ENCODE measurements at regions not wholly inside any gene's neighbourhood (a gene's known extent, or its start where the extent isn't known, plus 50 kb on each side); places are given as distances from the start of the nearest gene placed in this dataset.

- 100% methylated on average over 2 of the region's 3 CpGs for WGBS (ENCODE audit: insufficient coverage)
- peaks cover 0 to 2% (median 0%) of the 10 kb centered on the region in 7 donors for H3K9me3 Mint-ChIP-seq
- intact Hi-C loops (cut with micrococcal nuclease): no loop called here
These were observed 140.8 kb upstream of the ZNF644 start for GRCh38 chr1:91162613-91163012.

DNA sequence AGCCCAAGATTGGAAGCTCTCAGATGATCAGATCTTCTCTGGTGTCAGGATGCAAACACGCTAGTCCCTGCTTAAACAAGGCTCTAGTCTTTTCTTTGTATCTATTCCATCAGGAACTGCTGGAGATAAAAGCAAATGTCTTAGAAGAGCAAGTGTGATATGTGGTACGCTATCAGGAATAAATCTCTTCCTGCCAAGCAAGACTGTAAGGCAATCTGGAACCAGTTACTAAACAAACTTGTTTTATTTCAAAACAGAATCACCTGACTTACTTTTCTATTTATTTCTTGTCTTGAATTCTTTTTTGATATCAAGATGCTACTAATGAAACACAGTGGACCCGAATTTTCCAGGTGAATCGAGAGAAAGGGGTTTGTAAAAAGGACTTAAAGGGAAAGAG, 139.9 kb upstream of the ZNF644 start:
- Mint-ChIP-seq H3K27ac (no peak overlapping the region), H3K27me3 (ENCODE audit: low read depth in 3 of 3) (peaks cover 3 to 5% (median 4%) of the 10 kb centered on the region in 3 donors), H3K9me3 (peaks cover 0 to 2% (median 0%) of the 10 kb centered on the region in 7 donors), H3K4me1 (peaks cover 4% of the 10 kb centered on the region), H3K4me3 (no peak overlapping the region), H3K36me3 (no peaks in the 10 kb centered on the region)
- no peak overlapping the region for H2AFZ ChIP-seq (ENCODE audit: insufficient read depth, low read depth, low read length, poor library complexity, severe bottlenecking)
- WGBS (ENCODE audit: insufficient coverage): 76% methylated on average over 2 of the region's 4 CpGs
- DNase-seq: no peak
- intact Hi-C loops (cut with micrococcal nuclease): no loop called here
- no peak overlapping the region for H3K4me2 ChIP-seq (replicated peaks; ENCODE audit: extremely low read depth, low read length, poor library complexity, severe bottlenecking)
- H3K9me3 ChIP-seq (replicated peaks in 1 of 2; ENCODE audit: control insufficient read depth in 1 of 2, insufficient read depth in 1 of 2, low read length in 2 of 2): no peaks in the 10 kb centered on the region
- TF ChIP-seq, protein P1, sequence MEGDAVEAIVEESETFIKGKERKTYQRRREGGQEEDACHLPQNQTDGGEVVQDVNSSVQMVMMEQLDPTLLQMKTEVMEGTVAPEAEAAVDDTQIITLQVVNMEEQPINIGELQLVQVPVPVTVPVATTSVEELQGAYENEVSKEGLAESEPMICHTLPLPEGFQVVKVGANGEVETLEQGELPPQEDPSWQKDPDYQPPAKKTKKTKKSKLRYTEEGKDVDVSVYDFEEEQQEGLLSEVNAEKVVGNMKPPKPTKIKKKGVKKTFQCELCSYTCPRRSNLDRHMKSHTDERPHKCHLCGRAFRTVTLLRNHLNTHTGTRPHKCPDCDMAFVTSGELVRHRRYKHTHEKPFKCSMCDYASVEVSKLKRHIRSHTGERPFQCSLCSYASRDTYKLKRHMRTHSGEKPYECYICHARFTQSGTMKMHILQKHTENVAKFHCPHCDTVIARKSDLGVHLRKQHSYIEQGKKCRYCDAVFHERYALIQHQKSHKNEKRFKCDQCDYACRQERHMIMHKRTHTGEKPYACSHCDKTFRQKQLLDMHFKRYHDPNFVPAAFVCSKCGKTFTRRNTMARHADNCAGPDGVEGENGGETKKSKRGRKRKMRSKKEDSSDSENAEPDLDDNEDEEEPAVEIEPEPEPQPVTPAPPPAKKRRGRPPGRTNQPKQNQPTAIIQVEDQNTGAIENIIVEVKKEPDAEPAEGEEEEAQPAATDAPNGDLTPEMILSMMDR (IDR thresholded peaks at IDR 0.05): no peak
- no peak overlapping the region for H3K4me3 ChIP-seq (replicated peaks in 1 of 3; ENCODE audit: low read depth in 2 of 3, low read length in 3 of 3)
- no peaks in the 10 kb centered on the region for H3K79me2 ChIP-seq (ENCODE audit: insufficient read depth, low read length)
- no peaks in the 10 kb centered on the region for H4K20me1 ChIP-seq (ENCODE audit: insufficient read depth, low read length)
- no peak overlapping the region for H3K9ac ChIP-seq (ENCODE audit: insufficient read depth, low read length, poor library complexity, severe bottlenecking)
- H3K27me3 ChIP-seq (ENCODE audit: control insufficient read depth in 2 of 2, insufficient read depth in 2 of 2, low read length in 2 of 2): no peaks in the 10 kb centered on the region
- no peaks in the 10 kb centered on the region for H3K36me3 ChIP-seq (replicated peaks in 1 of 2; ENCODE audit: control insufficient read depth in 1 of 2, insufficient read depth in 2 of 2, low read length in 2 of 2)
- H3K27ac ChIP-seq (ENCODE audit: low read depth in 1 of 2, low read length in 2 of 2): no peak overlapping the region
- no peaks in the 10 kb centered on the region for H3K4me1 ChIP-seq (ENCODE audit: control insufficient read depth in 1 of 2, insufficient read depth in 2 of 2, low read length in 2 of 2)

More at GRCh38 chr1:91162613-91163012, 140.8 kb upstream of the ZNF644 start:
- DNase-seq: no peak
- TF ChIP-seq, protein P1 (IDR thresholded peaks at IDR 0.05): no peak
- Histone ChIP-seq H2AFZ (ENCODE audit: insufficient read depth, low read depth, low read length, poor library complexity, severe bottlenecking) (no peak overlapping the region), H3K79me2 (ENCODE audit: insufficient read depth, low read length) (no peaks in the 10 kb centered on the region), H3K9ac (ENCODE audit: insufficient read depth, low read length, poor library complexity, severe bottlenecking) (no peak overlapping the region), H3K4me3 (replicated peaks in 1 of 3; ENCODE audit: low read depth in 2 of 3, low read length in 3 of 3) (no peak overlapping the region), H3K36me3 (replicated peaks in 1 of 2; ENCODE audit: control insufficient read depth in 1 of 2, insufficient read depth in 2 of 2, low read length in 2 of 2) (no peaks in the 10 kb centered on the region), H3K27ac (ENCODE audit: low read depth in 1 of 2, low read length in 2 of 2) (no peak overlapping the region), H3K4me2 (replicated peaks; ENCODE audit: extremely low read depth, low read length, poor library complexity, severe bottlenecking) (no peak overlapping the region), H4K20me1 (ENCODE audit: insufficient read depth, low read length) (no peaks in the 10 kb centered on the region), H3K27me3 (ENCODE audit: control insufficient read depth in 2 of 2, insufficient read depth in 2 of 2, low read length in 2 of 2) (no peaks in the 10 kb centered on the region), H3K4me1 (ENCODE audit: control insufficient read depth in 1 of 2, insufficient read depth in 2 of 2, low read length in 2 of 2) (no peaks in the 10 kb centered on the region), H3K9me3 (replicated peaks in 1 of 2; ENCODE audit: control insufficient read depth in 1 of 2, insufficient read depth in 1 of 2, low read length in 2 of 2) (no peaks in the 10 kb centered on the region)
- Mint-ChIP-seq H3K36me3 (no peaks in the 10 kb centered on the region), H3K4me3 (no peak overlapping the region), H3K4me1 (peaks cover 4% of the 10 kb centered on the region), H3K27me3 (ENCODE audit: low read depth in 3 of 3) (peaks cover 3 to 8% (median 3%) of the 10 kb centered on the region in 3 donors), H3K27ac (no peak overlapping the region)
